Endothelial cell of umbilical vein (primary cell): ENCODE measurements at regions not wholly inside any gene's neighbourhood (a gene's known extent, or its start where the extent isn't known, plus 50 kb on each side); places are given as distances from the start of the nearest gene placed in this dataset.

Experiments
- BruUV-seq: library from RNA; stranded (reverse); fragments of 400-500 nt; replicated peaks from 2 replicates; lab custom pipeline; 2021; lab: Mats Ljungman, UMichigan
- CTCF ChIA-PET: fragments of 300-600, 350-600 bp; sonication (Branson Sonifier 250); formaldehyde crosslinking; loops from one replicate; lab custom pipeline; 2021; ENCODE audit warnings: antibody characterized with exemption, inconsistent platforms; lab: Charles Lee
- POLR2A ChIA-PET: fragments of 300-600, 350-600 bp; sonication (Branson Sonifier 250); formaldehyde crosslinking; loops from one replicate; lab custom pipeline; 2021; ENCODE audit warnings: antibody characterized with exemption, inconsistent platforms; lab: Charles Lee
- DNase-seq: peaks from one replicate; pipeline ENCODE4 v3.0.0-alpha.2; 2011; ENCODE audit warnings: low read depth, low spot score
- FAIRE-seq: peaks from 2 replicates; lab custom pipeline; 2011; peaks lifted over from hg19 to GRCh38; lab: Jason Lieb, UNC
- H2AFZ ChIP-seq: 2 replicates; pipeline ENCODE4 v1.6.0; 2012; ENCODE audit warnings: low read depth, low read length, control low read depth, inconsistent platforms
- H3K27ac ChIP-seq: 2 replicates; pipeline ENCODE4 v1.5.1; 2011; ENCODE audit warnings: low read depth, mild to moderate bottlenecking, control low read depth, low read length, moderate library complexity; ENCODE audit not compliant: insufficient read depth
- H3K27me3 ChIP-seq, 2 experiments: 2 replicates each; pipeline versions ENCODE4 v1.6.0 to v1.6.1; 2011; ENCODE audit warnings: low read length in 2 of 2, mixed read lengths in 1 of 2; ENCODE audit not compliant: control insufficient read depth in 2 of 2, insufficient read depth in 2 of 2
- H3K36me3 ChIP-seq, 2 experiments: 2 replicates in 1 of 2; 3 replicates in 1 of 2; pipeline ENCODE4 v1.5.1; 2011; ENCODE audit warnings: low read length in 2 of 2, mild to moderate bottlenecking in 1 of 2, moderate library complexity in 1 of 2; ENCODE audit not compliant: control insufficient read depth in 2 of 2, insufficient read depth in 2 of 2; ENCODE audit errors: extremely low read depth in 1 of 2
- H3K4me1 ChIP-seq: 3 replicates; pipeline ENCODE4 v1.5.1; 2011; ENCODE audit warnings: mild to moderate bottlenecking, low read length; ENCODE audit not compliant: control insufficient read depth, insufficient read depth; ENCODE audit errors: extremely low read depth
- H3K4me2 ChIP-seq: 2 replicates; pipeline ENCODE4 v1.6.1; 2011; ENCODE audit warnings: low read length, control low read depth, mixed read lengths; ENCODE audit not compliant: insufficient read depth
- H3K4me3 ChIP-seq, 3 experiments: fragments of 200-600 bp in 1 of 3; sonication (generic), shearing (Covaris generic) in 1 of 3; replicated peaks in 1 of 3; 2 replicates each; pipeline ENCODE4 v1.5.1; 2011 to 2016; ENCODE audit warnings: control low read depth in 3 of 3, low read length in 3 of 3, mild to moderate bottlenecking in 2 of 3, inconsistent platforms in 1 of 3, low read depth in 1 of 3, moderate library complexity in 1 of 3; ENCODE audit not compliant: insufficient read depth in 1 of 3
- H3K79me2 ChIP-seq: 2 replicates; pipeline ENCODE4 v1.6.0; 2012; ENCODE audit warnings: low read length, inconsistent platforms; ENCODE audit not compliant: control insufficient read depth, insufficient read depth
- H3K9ac ChIP-seq: replicated peaks from 2 replicates; pipeline ENCODE3; 2011; ENCODE audit warnings: low read length, control low read depth; ENCODE audit not compliant: insufficient read depth; ENCODE audit errors: extremely low read depth
- H3K9me1 ChIP-seq: replicated peaks from 3 replicates; pipeline ENCODE4 v1.6.0; 2011; ENCODE audit warnings: mild to moderate bottlenecking, low read length; ENCODE audit not compliant: control insufficient read depth, insufficient read depth; ENCODE audit errors: extremely low read depth
- H3K9me3 ChIP-seq: replicated peaks from 2 replicates; pipeline ENCODE4 v1.5.1; 2012; ENCODE audit warnings: low read length, inconsistent platforms; ENCODE audit not compliant: control insufficient read depth, insufficient read depth
- H4K20me1 ChIP-seq: replicated peaks from 2 replicates; pipeline ENCODE3; 2011; ENCODE audit warnings: mild to moderate bottlenecking, low read length; ENCODE audit not compliant: control insufficient read depth, insufficient read depth; ENCODE audit errors: extremely low read depth
- EZH2 ChIP-seq: IDR thresholded peaks from 2 replicates; pipeline ENCODE4 v1.6.1; 2012; ENCODE audit warnings: borderline replicate concordance, low read depth, mild to moderate bottlenecking, moderate library complexity, low read length, inconsistent platforms; ENCODE audit not compliant: severe bottlenecking
- FOS ChIP-seq: IDR thresholded peaks from 2 replicates; pipeline ENCODE4 v1.6.1; 2011; ENCODE audit warnings: mild to moderate bottlenecking, low read length, moderate library complexity, borderline replicate concordance; ENCODE audit not compliant: insufficient read depth
- GATA2 ChIP-seq: IDR thresholded peaks from 2 replicates; pipeline ENCODE4 v1.7.0; 2011; ENCODE audit warnings: low read depth, mild to moderate bottlenecking, moderate library complexity, mixed read lengths, low read length; ENCODE audit not compliant: insufficient read length, insufficient read depth
- JUN ChIP-seq: IDR thresholded peaks from 2 replicates; pipeline ENCODE4 v1.6.1; 2011; ENCODE audit warnings: borderline replicate concordance, low read depth; ENCODE audit not compliant: insufficient read length, insufficient read depth
- MYC ChIP-seq: IDR thresholded peaks from one replicate; pipeline ENCODE4 v1.6.1; 2011; ENCODE audit warnings: mild to moderate bottlenecking, low read depth, low read length
- POLR2A ChIP-seq: IDR thresholded peaks from 2 replicates; pipeline ENCODE4 v1.6.1; 2012; ENCODE audit warnings: low read depth, mild to moderate bottlenecking, control low read depth, low read length
- POLR2AphosphoS5 ChIP-seq: IDR thresholded peaks from 2 replicates; pipeline ENCODE4 v1.6.1; 2012; ENCODE audit warnings: low read depth, mild to moderate bottlenecking, control low read depth, low read length, moderate library complexity; ENCODE audit not compliant: insufficient read depth
- dilution Hi-C: fragments of 300-500 bp; cut with MboI; formaldehyde crosslinking; loops from one replicate; pipeline ENCODE4 v1.15.0; 2019; ENCODE audit warnings: low sequenced_read_pairs; ENCODE audit not compliant: extremely low pct_ligation_motif_present
- intact Hi-C: fragments of 100-400 bp; cut with micrococcal nuclease; formaldehyde crosslinking; loops from one replicate; pipeline ENCODE4 v1.10.0; 2022
- TF ChIP-seq, protein P1 (sequence below), 2 donors: IDR thresholded peaks; 1 replicate in 1 of 2; 2 replicates in 1 of 2; pipeline ENCODE4 v1.5.1; 2011; ENCODE audit warnings: low read length in 2 of 2, mild to moderate bottlenecking in 2 of 2, moderate library complexity in 2 of 2, control low read depth in 1 of 2, inconsistent platforms in 1 of 2, low read depth in 1 of 2; ENCODE audit not compliant: insufficient read depth in 1 of 2; ENCODE audit errors: extremely low read depth in 1 of 2
- TF ChIP-seq, protein P2 (sequence below): IDR thresholded peaks from 2 replicates; pipeline ENCODE4 v1.6.1; 2011; ENCODE audit not compliant: insufficient read depth, insufficient read length

DNA sequence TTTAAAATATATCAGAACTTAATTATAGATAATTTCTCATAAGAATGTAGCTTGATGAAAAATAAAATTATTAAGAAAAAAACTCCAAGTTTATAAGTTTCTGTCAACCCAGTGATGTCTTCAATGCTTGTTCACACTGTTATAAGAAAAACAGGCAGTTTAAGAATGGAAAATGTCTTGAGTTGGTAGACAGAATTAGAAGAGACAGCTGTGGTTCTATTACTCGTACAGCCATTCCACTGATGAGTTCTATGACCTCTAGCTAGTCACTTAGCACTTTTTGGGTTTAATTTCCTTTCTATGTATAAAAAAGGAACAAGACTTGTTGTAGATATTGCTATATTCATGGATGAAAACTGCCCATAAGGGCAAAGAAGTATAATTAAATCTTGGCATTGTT lies 1013.1 kb upstream of the ATXN8OS start:
- no peaks in the 10 kb centered on the region for H4K20me1 ChIP-seq
- ChIA-PET POLR2A (no interaction called here), CTCF (no interaction called here)
- H2AFZ ChIP-seq = no peak overlapping the region
- intact Hi-C loops (loop anchor here (10.0 kb wide), 1 partner anchor 60 kb away; no protein-coding TSS in a partner anchor), dilution Hi-C loops (no loop called here)
- BruUV-seq = no TSS peak
- DNase-seq (no peak), FAIRE-seq (no peak)
- H3K4me2 ChIP-seq = no peak overlapping the region
- no peaks in the 10 kb centered on the region for H3K4me1 ChIP-seq
- TF ChIP-seq GATA2 = no peak
- no peak for TF ChIP-seq POLR2AphosphoS5
- no peaks in the 10 kb centered on the region for H3K9me3 ChIP-seq
- no peak overlapping the region for H3K9ac ChIP-seq
- H3K79me2 ChIP-seq = no peaks in the 10 kb centered on the region
- H3K27ac ChIP-seq = no peak overlapping the region
- no peaks in the 10 kb centered on the region for H3K36me3 ChIP-seq
- no peaks in the 10 kb centered on the region for H3K27me3 ChIP-seq
- H3K4me3 ChIP-seq = no peak overlapping the region
- no peaks in the 10 kb centered on the region for H3K9me1 ChIP-seq

DNA sequence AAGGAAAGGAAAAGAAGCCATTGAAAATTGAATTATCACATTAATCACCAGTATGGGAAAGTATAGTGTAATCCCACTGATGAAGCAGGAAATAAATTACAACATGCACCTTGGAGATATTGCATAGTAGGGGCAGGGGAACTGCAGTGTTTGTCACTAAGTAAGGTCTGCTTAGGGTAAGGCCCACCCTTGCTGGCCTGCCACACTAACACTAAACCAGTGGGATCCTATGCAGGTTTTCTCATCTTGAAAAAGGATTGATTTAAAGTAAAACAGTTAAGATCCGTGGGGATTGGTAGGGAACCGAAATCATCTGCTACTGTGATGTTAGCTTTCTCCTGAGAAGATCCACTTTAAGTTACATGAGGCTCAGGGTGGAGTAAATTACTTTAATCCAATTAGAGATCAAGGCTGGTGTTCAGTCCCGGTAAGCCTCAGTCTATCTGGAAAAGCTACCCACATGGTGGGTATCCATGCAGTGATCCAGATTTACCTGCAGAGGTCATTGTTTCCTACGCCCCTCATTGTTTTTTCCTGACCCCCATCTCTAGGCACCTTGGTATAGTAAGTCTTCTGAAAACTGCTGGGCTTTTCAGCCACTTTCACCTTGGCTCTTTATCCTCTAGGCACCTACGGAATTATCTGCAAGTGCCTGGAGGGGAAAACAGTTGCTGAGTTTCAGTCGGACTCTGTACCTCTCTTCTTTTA lies 1014.9 kb upstream of the ATXN8OS start:
- H3K4me1 ChIP-seq = no peaks in the 10 kb centered on the region
- no peaks in the 10 kb centered on the region for H3K79me2 ChIP-seq
- intact Hi-C loops (loop anchor here (10.0 kb wide), 1 partner anchor 58 kb away; no protein-coding TSS in a partner anchor), dilution Hi-C loops (no loop called here)
- H3K27me3 ChIP-seq = no peaks in the 10 kb centered on the region
- H4K20me1 ChIP-seq = no peaks in the 10 kb centered on the region
- no peaks in the 10 kb centered on the region for H3K9me1 ChIP-seq
- H3K4me3 ChIP-seq = no peak overlapping the region
- CTCF ChIA-PET = no interaction called here
- H3K9ac ChIP-seq = no peak overlapping the region
- TF ChIP-seq EZH2 = no peak
- no peak for TF ChIP-seq MYC
- TF ChIP-seq POLR2A = no peak
- TF ChIP-seq, protein P1, sequence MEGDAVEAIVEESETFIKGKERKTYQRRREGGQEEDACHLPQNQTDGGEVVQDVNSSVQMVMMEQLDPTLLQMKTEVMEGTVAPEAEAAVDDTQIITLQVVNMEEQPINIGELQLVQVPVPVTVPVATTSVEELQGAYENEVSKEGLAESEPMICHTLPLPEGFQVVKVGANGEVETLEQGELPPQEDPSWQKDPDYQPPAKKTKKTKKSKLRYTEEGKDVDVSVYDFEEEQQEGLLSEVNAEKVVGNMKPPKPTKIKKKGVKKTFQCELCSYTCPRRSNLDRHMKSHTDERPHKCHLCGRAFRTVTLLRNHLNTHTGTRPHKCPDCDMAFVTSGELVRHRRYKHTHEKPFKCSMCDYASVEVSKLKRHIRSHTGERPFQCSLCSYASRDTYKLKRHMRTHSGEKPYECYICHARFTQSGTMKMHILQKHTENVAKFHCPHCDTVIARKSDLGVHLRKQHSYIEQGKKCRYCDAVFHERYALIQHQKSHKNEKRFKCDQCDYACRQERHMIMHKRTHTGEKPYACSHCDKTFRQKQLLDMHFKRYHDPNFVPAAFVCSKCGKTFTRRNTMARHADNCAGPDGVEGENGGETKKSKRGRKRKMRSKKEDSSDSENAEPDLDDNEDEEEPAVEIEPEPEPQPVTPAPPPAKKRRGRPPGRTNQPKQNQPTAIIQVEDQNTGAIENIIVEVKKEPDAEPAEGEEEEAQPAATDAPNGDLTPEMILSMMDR (IDR thresholded peaks at IDR 0.05; ENCODE audit: extremely low read depth in 1 of 2, insufficient read depth in 1 of 2, low read depth in 1 of 2, low read length in 2 of 2) = no peak
- TF ChIP-seq GATA2 = no peak
- TF ChIP-seq, protein P2, sequence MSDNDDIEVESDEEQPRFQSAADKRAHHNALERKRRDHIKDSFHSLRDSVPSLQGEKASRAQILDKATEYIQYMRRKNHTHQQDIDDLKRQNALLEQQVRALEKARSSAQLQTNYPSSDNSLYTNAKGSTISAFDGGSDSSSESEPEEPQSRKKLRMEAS = no peak
- TF ChIP-seq JUN = no peak
- no peak for TF ChIP-seq FOS
- TF ChIP-seq POLR2AphosphoS5 = no peak
- H3K9me3 ChIP-seq = no peaks in the 10 kb centered on the region
- no peak overlapping the region for H2AFZ ChIP-seq
- H3K36me3 ChIP-seq = no peaks in the 10 kb centered on the region
- H3K4me2 ChIP-seq = no peak overlapping the region
- no TSS peak for BruUV-seq
- FAIRE-seq = no peak
- no peak overlapping the region for H3K27ac ChIP-seq
- DNase-seq = no peak
- POLR2A ChIA-PET = no interaction called here
